ENCODE measurements at regions not wholly inside any gene's neighbourhood (a gene's known extent, or its start where the extent isn't known, plus 50 kb on each side); places are given as distances from the start of the nearest gene placed in this dataset.

GRCh38 chr6:144776031-144776819, 491.1 kb downstream of the UTRN start:
- no peak overlapping the region for H3K4me3 ChIP-seq (ENCODE audit: low read depth, low read length)
- TF ChIP-seq CTCF (IDR thresholded peaks at IDR 0.05; ENCODE audit: low read depth, low read length) = no peak

- TF ChIP-seq CTCF (IDR thresholded peaks at IDR 0.05; ENCODE audit: low read depth, low read length) = no peak
- no peak overlapping the region for H3K4me3 ChIP-seq (ENCODE audit: low read depth, low read length)
Measured at GRCh38 chr6:144777249-144777648, 492.1 kb downstream of the UTRN start.

GRCh38 chr6:144778056-144778455, 492.9 kb downstream of the UTRN start:
- no peak for TF ChIP-seq CTCF (IDR thresholded peaks at IDR 0.05; ENCODE audit: low read depth, low read length)
- no peak overlapping the region for H3K4me3 ChIP-seq (ENCODE audit: low read depth, low read length)

GRCh38 chr6:144778773-144779492, 493.8 kb downstream of the UTRN start:
- TF ChIP-seq CTCF (IDR thresholded peaks at IDR 0.05; ENCODE audit: low read depth, low read length) = no peak; the same call in 1 of the 2 replicates
- no peak overlapping the region for H3K4me3 ChIP-seq (ENCODE audit: low read depth, low read length)

- no peak for TF ChIP-seq CTCF (IDR thresholded peaks at IDR 0.05; ENCODE audit: low read depth, low read length)
- H3K4me3 ChIP-seq (ENCODE audit: low read depth, low read length) = no peak overlapping the region
Measured at GRCh38 chr6:144781836-144782235, 496.7 kb downstream of the UTRN start.

GRCh38 chr6:144782634-144783033, 497.5 kb downstream of the UTRN start:
- no peak for TF ChIP-seq CTCF (IDR thresholded peaks at IDR 0.05; ENCODE audit: low read depth, low read length)
- no peak overlapping the region for H3K4me3 ChIP-seq (ENCODE audit: low read depth, low read length)

GRCh38 chr6:144785056-144785455, 499.9 kb downstream of the UTRN start:
- H3K4me3 ChIP-seq (ENCODE audit: low read depth, low read length) = no peak overlapping the region
- no peak for TF ChIP-seq CTCF (IDR thresholded peaks at IDR 0.05; ENCODE audit: low read depth, low read length)

All from WI38 (cell line).